GM21529 (cell line): ENCODE measurements at regions not wholly inside any gene's neighbourhood (a gene's known extent, or its start where the extent isn't known, plus 50 kb on each side); places are given as distances from the start of the nearest gene placed in this dataset.

Source experiments
- ATAC-seq: cut with Tn5 transposase; IDR thresholded peaks from one replicate; pipeline ENCODE4 v1.9.1; 2021; ENCODE audit not compliant: unreplicated experiment

DNA sequence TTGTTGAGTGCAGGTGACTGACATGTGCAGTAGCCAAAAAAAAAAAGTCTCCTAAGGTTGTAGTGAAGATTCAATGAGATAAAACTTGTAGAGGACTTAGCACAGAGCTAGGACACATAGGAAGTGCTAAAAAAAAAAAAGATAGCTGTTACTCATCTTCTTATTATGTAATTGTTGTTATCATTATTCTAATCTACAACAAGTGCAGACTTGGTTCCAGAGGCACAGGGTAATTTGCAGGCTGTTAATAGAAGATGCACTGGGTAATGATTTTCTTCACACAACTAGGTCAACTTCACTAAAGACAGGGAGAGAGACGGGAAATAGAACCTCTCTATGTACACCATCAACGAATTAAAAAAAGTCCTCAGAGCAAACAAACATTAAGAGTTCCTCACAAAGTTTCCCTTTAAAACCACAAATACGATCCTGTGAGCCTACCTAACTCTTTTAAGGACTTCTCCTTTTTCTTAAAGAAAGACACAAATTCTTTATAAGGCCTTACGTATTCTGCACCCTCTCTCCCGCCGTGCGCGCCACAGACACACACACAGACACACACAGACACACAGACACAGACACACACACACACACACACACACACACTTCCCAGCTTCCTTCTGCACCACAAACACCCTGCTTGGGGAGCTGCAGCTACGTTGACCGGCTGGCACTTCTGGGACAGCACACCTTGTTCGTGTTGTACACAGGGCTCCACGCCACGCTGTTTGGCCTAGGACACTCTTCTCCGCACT is 49.8 kb upstream of the GADD45A start:
- ATAC-seq: no peak
